Pancreas (tissue), 10 donors: ENCODE measurements at regions not wholly inside any gene's neighbourhood (a gene's known extent, or its start where the extent isn't known, plus 50 kb on each side); places are given as distances from the start of the nearest gene placed in this dataset.

Experiments used
- ATAC-seq, 4 donors: fragments of 200-7000 bp; cut with Tn5 transposase; one replicate each; pipeline versions ENCODE4 v1.8.0 to v1.9.1; 2020; ENCODE audit warnings: mild to moderate bottlenecking in 4 of 4, moderate library complexity in 4 of 4
- DNase-seq, 6 donors: peaks; one replicate each; pipeline ENCODE4 v3.0.0-alpha.2; 2020
- FAIRE-seq: peaks from 2 replicates; lab custom pipeline; 2012; peaks lifted over from hg19 to GRCh38; lab: Jason Lieb, UNC
- H3K27ac ChIP-seq, 4 donors: fragments of 200-600 bp; sonication (generic); 1 replicate in 3 of 4; 2 replicates in 1 of 4; pipeline versions ENCODE4 v1.5.0 to v1.8.0; 2020
- H3K27me3 ChIP-seq, 4 donors: fragments of 200-600 bp; one replicate each; pipeline ENCODE4 v1.8.0; 2021
- H3K36me3 ChIP-seq, 3 donors: fragments of 200-600 bp; sonication (generic) in 1 of 3; one replicate each; pipeline versions ENCODE4 v1.5.0 to v1.8.0; 2020 to 2021
- H3K4me1 ChIP-seq, 3 donors: fragments of 200-600 bp; one replicate each; pipeline ENCODE4 v1.8.0; 2021
- H3K4me3 ChIP-seq, 4 donors: fragments of 200-600 bp; sonication (generic) in 2 of 4; one replicate each; pipeline versions ENCODE4 v1.5.0 to v1.8.0; 2020 to 2021
- H3K9me3 ChIP-seq, 4 donors: fragments of 200-600 bp; one replicate each; pipeline ENCODE4 v1.8.0; 2021
- WGBS, 2 donors: extraction: QIAGEN DNeasy Blood & Tissue Kit; methylation state at CpG; one replicate each; pipeline ENCODE4 v1.1.7; 2013; 5-methylcytosine and 5-hydroxymethylcytosine counted together
- intact Hi-C, 3 donors: fragments of 100-400 bp; cut with DNase I; formaldehyde crosslinking; loops; one replicate each; pipeline versions ENCODE4 v1.11.1 to v1.14.2; 2022
- TF ChIP-seq, protein P1 (sequence below), 4 donors: fragments of 200-600 bp; sonication (generic) in 3 of 4; IDR thresholded peaks; one replicate each; pipeline versions ENCODE4 v1.5.0 to v1.8.0; 2021; ENCODE audit warnings: antibody characterized with exemption in 4 of 4
- donor health status: healthy with polysubstance abuse.
- donor health status: DM: no; HTN: no; CAD: no; lungs with moderate emphysema.
- donor health status: DM: no; HTN: no; CAD: no.
- donor health status: control.
- donor health status: control.
- donor health status: Bipolar disorder and iron deficiency.
- donor health status: DM: yes; HTN: yes; CAD: no.
- donor health status: DM: no; HTN: no; CAD: no.
- donor health status: DM: no; HTN: no; CAD: no.
- donor health status: DM: yes; HTN: yes; CAD: no.

DNA sequence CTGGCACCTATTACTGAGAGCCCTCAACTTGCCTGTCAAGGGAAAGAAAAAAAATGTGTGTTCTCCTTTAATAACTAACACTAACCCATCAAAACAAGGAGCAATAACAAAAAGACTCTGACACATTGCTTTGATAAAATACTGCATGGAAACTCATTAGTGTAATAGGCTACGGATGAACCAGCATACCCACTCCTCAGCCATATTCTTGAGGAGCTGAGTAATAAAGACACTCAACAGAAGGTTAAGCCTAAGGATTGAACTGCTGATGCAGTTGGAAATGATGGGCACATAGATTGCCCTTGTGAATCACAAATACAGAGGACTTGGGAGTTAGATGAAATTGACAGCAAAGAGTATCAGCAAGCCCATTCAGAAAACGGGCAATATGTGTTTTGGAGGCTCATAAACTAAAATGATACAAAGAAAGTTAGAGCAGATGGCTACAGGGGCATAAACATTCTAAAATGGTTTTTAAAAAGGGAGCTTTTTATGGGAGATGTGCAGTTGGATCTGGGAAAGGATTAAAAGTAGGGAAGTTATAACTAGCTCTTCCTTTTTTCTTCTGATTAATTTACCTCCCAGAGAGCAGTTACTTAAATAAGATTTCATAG is 447.6 kb upstream of the IL12A start:
- Histone ChIP-seq H3K4me3 (no peak overlapping the region), H3K9me3 (no peaks in the 10 kb centered on the region), H3K27me3 (no peaks in the 10 kb centered on the region), H3K4me1 (no peaks in the 10 kb centered on the region), H3K36me3 (no peaks in the 10 kb centered on the region), H3K27ac (no peak overlapping the region)
- WGBS, 2 donors: 22 to 33% methylated on average over 2 of the region's 2 CpGs
- TF ChIP-seq, protein P1, sequence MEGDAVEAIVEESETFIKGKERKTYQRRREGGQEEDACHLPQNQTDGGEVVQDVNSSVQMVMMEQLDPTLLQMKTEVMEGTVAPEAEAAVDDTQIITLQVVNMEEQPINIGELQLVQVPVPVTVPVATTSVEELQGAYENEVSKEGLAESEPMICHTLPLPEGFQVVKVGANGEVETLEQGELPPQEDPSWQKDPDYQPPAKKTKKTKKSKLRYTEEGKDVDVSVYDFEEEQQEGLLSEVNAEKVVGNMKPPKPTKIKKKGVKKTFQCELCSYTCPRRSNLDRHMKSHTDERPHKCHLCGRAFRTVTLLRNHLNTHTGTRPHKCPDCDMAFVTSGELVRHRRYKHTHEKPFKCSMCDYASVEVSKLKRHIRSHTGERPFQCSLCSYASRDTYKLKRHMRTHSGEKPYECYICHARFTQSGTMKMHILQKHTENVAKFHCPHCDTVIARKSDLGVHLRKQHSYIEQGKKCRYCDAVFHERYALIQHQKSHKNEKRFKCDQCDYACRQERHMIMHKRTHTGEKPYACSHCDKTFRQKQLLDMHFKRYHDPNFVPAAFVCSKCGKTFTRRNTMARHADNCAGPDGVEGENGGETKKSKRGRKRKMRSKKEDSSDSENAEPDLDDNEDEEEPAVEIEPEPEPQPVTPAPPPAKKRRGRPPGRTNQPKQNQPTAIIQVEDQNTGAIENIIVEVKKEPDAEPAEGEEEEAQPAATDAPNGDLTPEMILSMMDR (IDR thresholded peaks at IDR 0.05): no peak
- DNase-seq (no peak), ATAC-seq (no peak), FAIRE-seq (no peak)
- intact Hi-C loops: no loop called here

GRCh38 chr3:159548675-159549335 is 439.8 kb upstream of the IL12A start:
- TF ChIP-seq, protein P1 (IDR thresholded peaks at IDR 0.05): no peak
- no peak for DNase-seq
- Histone ChIP-seq H3K9me3 (no peaks in the 10 kb centered on the region), H3K4me1 (no peaks in the 10 kb centered on the region), H3K27me3 (no peaks in the 10 kb centered on the region), H3K4me3 (no peak overlapping the region), H3K36me3 (no peaks in the 10 kb centered on the region), H3K27ac (no peak overlapping the region)
- 43 to 56% methylated on average over 3 of the region's 3 CpGs for WGBS, 2 donors
- intact Hi-C loops: no loop called here
- FAIRE-seq: no peak
- no peak for ATAC-seq

DNA sequence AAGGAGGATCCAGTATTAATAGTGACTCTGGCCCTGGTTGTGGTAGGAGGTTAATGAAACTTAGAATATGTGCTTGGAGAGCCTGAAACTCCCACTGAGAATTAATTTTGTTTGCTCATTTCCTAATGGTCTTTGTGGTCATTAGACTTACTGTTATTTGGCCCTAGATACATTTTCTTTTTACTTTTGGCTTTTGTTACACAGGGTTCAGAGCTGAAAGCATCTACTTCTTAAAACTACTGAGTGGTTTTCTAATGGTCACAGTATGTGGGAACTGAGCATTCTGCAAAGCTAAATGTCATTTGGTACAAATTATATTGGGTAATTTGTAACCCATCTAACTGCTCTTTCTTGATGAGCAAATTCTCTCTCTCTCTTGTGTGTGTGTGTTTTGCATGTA is 433.4 kb upstream of the IL12A start:
- FAIRE-seq (no peak), DNase-seq (no peak), ATAC-seq (no peak)
- intact Hi-C loops: no loop called here
- Histone ChIP-seq H3K4me1 (no peaks in the 10 kb centered on the region), H3K27ac (no peak overlapping the region), H3K27me3 (no peaks in the 10 kb centered on the region), H3K9me3 (no peaks in the 10 kb centered on the region), H3K4me3 (no peak overlapping the region), H3K36me3 (no peaks in the 10 kb centered on the region)
- TF ChIP-seq, protein P1 (IDR thresholded peaks at IDR 0.05): no peak

- Histone ChIP-seq H3K4me1 (no peaks in the 10 kb centered on the region), H3K9me3 (no peaks in the 10 kb centered on the region), H3K27me3 (no peaks in the 10 kb centered on the region), H3K36me3 (no peaks in the 10 kb centered on the region), H3K4me3 (no peak overlapping the region), H3K27ac (no peak overlapping the region)
- no peak for DNase-seq
- no peak for FAIRE-seq
- intact Hi-C loops: no loop called here
- ATAC-seq: no peak
- TF ChIP-seq, protein P1 (IDR thresholded peaks at IDR 0.05): no peak
- WGBS, 2 donors: 34 to 51% methylated on average over 1 of the region's 1 CpG
Observed at GRCh38 chr3:159559771-159560170, 428.9 kb upstream of the IL12A start.
